ENCODE measurements at regions not wholly inside any gene's neighbourhood (a gene's known extent, or its start where the extent isn't known, plus 50 kb on each side); places are given as distances from the start of the nearest gene placed in this dataset.
"Not testable (repeated sequence)": the region's sequence is repeated elsewhere in the genome, so short reads cannot be mapped to it uniquely, and the experiment has no call there.

DNA sequence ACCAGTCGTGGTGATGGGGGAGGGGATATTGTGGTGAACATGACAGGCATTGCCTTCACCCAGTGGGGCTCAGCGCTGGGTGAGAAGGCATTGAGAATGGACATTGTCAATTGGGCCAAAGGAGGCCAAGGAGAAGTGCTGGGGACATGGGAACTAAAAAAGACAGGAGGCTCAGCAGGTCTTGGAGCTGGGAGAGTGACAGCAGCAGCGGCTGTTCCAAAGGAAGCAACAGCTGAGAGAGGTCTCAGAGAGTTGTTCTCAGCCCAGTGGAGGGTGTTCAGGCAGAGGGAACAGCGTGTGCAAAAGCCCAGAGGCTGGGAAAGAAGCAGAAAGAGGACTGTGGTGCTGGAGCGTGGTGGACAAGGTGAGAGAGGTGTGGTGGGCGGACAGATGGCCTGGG is 56.6 kb upstream of the ASNS start:
- H3K9me3 Mint-ChIP-seq; H3K4me1 Mint-ChIP-seq (ENCODE audit: low read depth); H3K27me3 Mint-ChIP-seq (ENCODE audit: low read depth); H3K27ac Mint-ChIP-seq; H3K36me3 Mint-ChIP-seq (ENCODE audit: low read depth); DNase-seq (ENCODE audit: low spot score): not testable (repeated sequence)
- intact Hi-C loops (cut with micrococcal nuclease): loop anchor here (2.0 kb wide), 1 partner anchor 56 kb away; the partner anchor contains the start of gene ASNS
- peak overlapping the region; percentile 60 for H3K4me3 Mint-ChIP-seq (ENCODE audit: low read depth)

DNA sequence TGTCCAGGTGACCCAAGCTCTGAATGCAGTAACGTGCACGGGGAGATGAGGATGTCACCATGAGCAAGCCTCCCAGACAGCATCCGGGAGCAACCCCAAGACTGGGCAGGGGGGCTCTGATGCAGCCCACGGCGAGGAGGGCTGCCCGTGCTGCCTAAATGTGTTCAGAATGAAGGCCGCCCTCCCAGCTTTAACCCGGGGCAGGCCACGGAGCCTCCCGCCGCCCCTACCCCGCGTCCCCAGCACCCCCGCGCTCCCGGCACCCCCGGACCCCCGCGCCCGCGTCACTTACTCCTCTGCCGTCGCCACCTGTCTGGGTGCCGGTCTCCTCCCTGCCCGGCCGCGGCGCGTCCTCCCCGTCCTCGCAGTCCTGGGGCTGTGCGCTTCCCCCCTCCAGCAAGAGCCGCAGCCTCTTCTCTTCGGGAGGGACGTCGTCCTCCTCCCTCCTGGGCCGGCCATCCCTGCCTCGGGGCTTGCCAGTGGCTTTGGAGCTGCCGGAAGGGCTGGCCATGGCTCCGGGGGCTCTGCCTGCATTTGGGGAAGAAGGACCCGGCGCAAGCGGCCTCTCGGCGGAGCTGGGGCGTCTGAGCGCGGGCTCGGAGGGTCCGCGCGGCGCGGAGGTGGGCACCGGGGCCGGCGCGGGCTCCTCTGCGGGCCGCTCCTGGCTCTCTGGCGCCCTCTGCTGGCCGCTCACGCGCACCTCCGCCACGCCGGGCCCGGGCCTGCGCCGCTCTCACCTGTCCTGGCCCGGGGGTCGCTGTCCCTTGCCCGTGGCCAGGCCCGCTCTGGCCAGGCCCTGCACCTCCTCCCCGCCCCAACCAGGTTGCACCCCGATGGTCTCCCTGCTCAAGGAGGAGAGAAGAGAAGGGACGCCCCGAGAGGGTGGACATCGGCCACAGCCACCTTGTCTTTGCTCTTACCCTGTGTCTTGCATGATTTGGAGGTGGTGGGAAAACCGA is 55.9 kb upstream of the ASNS start:
- not testable (repeated sequence) for H3K27ac Mint-ChIP-seq; H3K9me3 Mint-ChIP-seq; H3K36me3 Mint-ChIP-seq (ENCODE audit: low read depth); H3K4me1 Mint-ChIP-seq (ENCODE audit: low read depth); H3K27me3 Mint-ChIP-seq (ENCODE audit: low read depth)
- H3K4me3 Mint-ChIP-seq (ENCODE audit: low read depth): peak overlapping the region; percentile 60
- peak; percentile 54 for DNase-seq (ENCODE audit: low spot score)
- intact Hi-C loops (cut with micrococcal nuclease): loop anchor here (2.0 kb wide), 1 partner anchor 55 kb away; the partner anchor contains the start of gene ASNS

Data from activated T-helper 2 cell treated with anti-CD3 and anti-CD28 coated beads, Interferon-gamma antibody, Interleukin-2, Interleukin-4, amounts not matched to agents 10 μg/mL and 5 μg/mL and 100 μg/mL, durations not matched to agents 14 hours and 24 hours and 36 hours (primary cell).